Naive B cell (primary cell): ENCODE measurements at regions not wholly inside any gene's neighbourhood (a gene's known extent, or its start where the extent isn't known, plus 50 kb on each side); places are given as distances from the start of the nearest gene placed in this dataset.

Experiments used
- ATAC-seq, 2 donors: fragments of 150-1000 bp; cut with Tn5 transposase; 2 replicates each; pipeline ENCODE4 v1.10.0; 2021; ENCODE audit warnings: low read depth in 2 of 2, mild to moderate bottlenecking in 2 of 2, moderate library complexity in 2 of 2
- DNase-seq: peaks from one replicate; pipeline ENCODE4 v3.0.0; 2022
- H3K27ac Mint-ChIP-seq, 6 donors: one replicate each; pipeline ENCODE4 v1.8.0; 2020 to 2022; ENCODE audit warnings: mild to moderate bottlenecking in 6 of 6, mixed read lengths in 6 of 6, moderate library complexity in 5 of 6, inconsistent platforms in 2 of 6
- H3K27me3 Mint-ChIP-seq, 3 donors: one replicate each; pipeline ENCODE4 v1.8.0; 2021 to 2022; ENCODE audit warnings: mixed read lengths in 3 of 3, mild to moderate bottlenecking in 1 of 3
- H3K36me3 Mint-ChIP-seq, 2 donors: one replicate each; pipeline ENCODE4 v1.8.0; 2020 to 2022; ENCODE audit warnings: mixed read lengths in 2 of 2, inconsistent platforms in 1 of 2, mild to moderate bottlenecking in 1 of 2
- H3K4me1 Mint-ChIP-seq, 3 donors: one replicate each; pipeline ENCODE4 v1.8.0; 2020 to 2022; ENCODE audit warnings: mixed read lengths in 3 of 3, inconsistent platforms in 1 of 3, mild to moderate bottlenecking in 1 of 3, moderate library complexity in 1 of 3
- H3K4me3 Mint-ChIP-seq, 8 donors: one replicate each; pipeline ENCODE4 v1.8.0; 2020 to 2022; ENCODE audit warnings: mild to moderate bottlenecking in 8 of 8, mixed read lengths in 8 of 8, moderate library complexity in 8 of 8, inconsistent platforms in 2 of 8
- H3K9me3 Mint-ChIP-seq, 7 donors: one replicate each; pipeline ENCODE4 v1.8.0; 2020 to 2022; ENCODE audit warnings: mixed read lengths in 7 of 7, mild to moderate bottlenecking in 5 of 7, inconsistent platforms in 2 of 7, moderate library complexity in 1 of 7

DNA sequence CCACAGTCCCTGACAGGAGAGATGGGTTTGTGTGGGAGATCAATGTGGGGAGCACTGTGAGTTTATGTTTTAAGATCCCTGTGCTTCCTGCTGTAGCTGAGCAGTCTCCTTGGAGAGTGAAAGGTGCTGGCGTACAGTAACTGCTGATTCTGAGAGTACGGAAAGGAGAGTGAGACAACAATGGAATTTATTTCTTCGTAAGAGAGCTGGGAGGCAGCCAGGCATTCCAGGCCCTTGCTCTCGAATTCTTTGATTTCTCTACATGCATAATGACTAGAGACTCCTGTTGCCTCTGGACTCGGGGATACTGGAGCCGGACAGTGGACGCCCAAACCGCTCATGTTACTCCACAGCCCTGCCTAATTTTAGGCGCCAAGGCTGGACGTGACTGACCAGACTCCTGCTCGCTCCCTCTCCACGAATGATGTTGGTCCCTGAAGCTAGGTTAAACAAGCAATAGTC, 131.0 kb upstream of the PHACTR1 start:
- H3K4me3 Mint-ChIP-seq = no peak overlapping the region

DNA sequence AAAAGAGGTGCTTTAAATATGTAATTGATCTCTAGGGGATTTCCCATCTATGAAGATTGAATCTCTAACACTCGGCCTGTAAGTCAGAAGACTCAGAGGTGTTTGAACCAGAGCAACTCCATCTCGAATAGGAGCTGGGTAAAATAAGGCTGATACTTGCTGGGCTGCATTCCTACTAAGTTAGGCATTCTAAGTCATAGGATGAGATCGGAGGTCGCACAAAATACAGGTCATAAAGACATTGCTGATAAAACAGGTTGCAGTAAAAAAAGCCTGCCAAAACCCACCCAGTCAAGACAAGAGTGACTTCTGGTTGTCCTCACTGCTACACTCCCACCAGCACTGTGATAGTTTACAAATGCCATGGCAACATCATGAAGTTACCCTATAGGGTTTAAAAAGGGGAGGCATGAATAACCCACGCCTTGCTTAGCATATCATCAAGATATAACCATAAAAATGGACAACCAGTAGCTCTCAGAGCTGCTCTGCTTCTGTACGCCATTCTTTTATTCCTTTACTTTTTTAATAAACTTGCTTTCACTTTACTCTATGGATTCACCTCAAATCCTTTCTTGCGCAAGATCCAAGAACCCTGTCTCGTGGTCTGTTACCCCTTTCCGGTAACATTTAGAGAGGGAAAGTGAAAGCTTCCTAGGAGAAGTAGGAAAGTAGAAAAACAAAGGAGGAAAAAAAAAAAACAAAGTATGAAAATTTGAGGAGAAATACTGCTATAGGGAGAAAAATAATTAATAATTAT, 129.7 kb upstream of the PHACTR1 start:
- no peak overlapping the region for H3K4me3 Mint-ChIP-seq
- peak overlapping the region in 1 of 6 donors; percentile 29 for H3K27ac Mint-ChIP-seq
- no peak for DNase-seq
- H3K27me3 Mint-ChIP-seq = peaks cover 0 to 16% (median 8%) of the 10 kb centered on the region in 3 donors
- H3K9me3 Mint-ChIP-seq = peaks cover 0 to 5% (median 0%) of the 10 kb centered on the region in 7 donors
- peaks cover 0 to 3% (median 0%) of the 10 kb centered on the region in 3 donors for H3K4me1 Mint-ChIP-seq
- no peaks in the 10 kb centered on the region for H3K36me3 Mint-ChIP-seq
- ATAC-seq = no peak

More for the DNA sequence above, 131.0 kb upstream of the PHACTR1 start:
- Mint-ChIP-seq H3K36me3 (no peaks in the 10 kb centered on the region), H3K27ac (peak overlapping the region in 1 of 6 donors; percentile 51), H3K27me3 (peaks cover 0 to 16% (median 8%) of the 10 kb centered on the region in 3 donors), H3K9me3 (no peaks in the 10 kb centered on the region), H3K4me1 (peaks cover 0 to 3% (median 0%) of the 10 kb centered on the region in 3 donors)
- ATAC-seq (no peak), DNase-seq (no peak)

DNA sequence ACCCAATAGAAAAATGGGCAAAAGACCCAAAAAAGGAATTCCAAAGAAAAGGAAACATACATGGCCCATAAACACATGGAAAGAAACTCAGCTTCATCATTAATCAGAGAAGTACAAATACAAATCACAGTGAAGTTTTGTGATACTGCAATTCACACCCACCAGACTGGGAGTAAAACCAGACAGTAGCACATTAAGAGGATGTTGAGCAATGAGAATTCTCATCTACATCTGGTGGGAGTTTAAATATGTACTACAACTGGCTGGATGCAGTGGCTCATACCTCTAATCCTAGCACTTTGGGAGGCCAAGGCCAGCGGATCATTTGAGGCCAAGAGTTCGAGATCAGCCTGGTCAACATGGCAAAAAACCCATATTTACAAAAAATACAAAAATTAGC, 125.7 kb upstream of the PHACTR1 start:
- Mint-ChIP-seq H3K4me1 (peaks cover 15 to 18% (median 16%) of the 10 kb centered on the region in 3 donors), H3K9me3 (peaks cover 0 to 5% (median 0%) of the 10 kb centered on the region in 7 donors), H3K4me3 (no peak overlapping the region), H3K27me3 (peaks cover 0 to 13% (median 8%) of the 10 kb centered on the region in 3 donors), H3K27ac (no peak overlapping the region), H3K36me3 (no peaks in the 10 kb centered on the region)
- ATAC-seq = no peak
- DNase-seq = no peak

DNA sequence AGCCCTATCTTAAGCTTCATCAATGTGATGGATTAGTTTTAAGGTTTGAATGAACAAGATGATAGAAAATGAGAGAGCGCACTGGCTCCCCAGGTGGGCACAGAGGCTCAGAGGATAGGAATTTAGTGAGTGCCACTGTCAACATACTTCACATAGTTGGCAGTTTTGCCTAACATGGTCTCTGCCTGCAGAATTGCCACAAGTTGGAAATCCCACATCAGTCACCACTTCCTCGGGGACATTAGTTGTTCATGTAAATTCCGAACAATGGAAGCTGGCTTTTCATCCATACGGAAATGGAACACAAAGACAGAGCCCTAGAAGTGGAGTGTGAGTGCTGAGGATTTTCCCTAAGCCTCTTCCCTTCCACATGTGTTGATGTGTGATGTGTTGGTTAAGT, 123.9 kb upstream of the PHACTR1 start:
- no peaks in the 10 kb centered on the region for H3K36me3 Mint-ChIP-seq
- H3K27me3 Mint-ChIP-seq = peaks cover 0 to 5% (median 0%) of the 10 kb centered on the region in 3 donors
- H3K4me3 Mint-ChIP-seq = no peak overlapping the region
- ATAC-seq (no peak), DNase-seq (no peak)
- peaks cover 12 to 18% (median 16%) of the 10 kb centered on the region in 3 donors for H3K4me1 Mint-ChIP-seq
- H3K9me3 Mint-ChIP-seq = peaks cover 0 to 5% (median 0%) of the 10 kb centered on the region in 7 donors
- no peak overlapping the region for H3K27ac Mint-ChIP-seq

DNA sequence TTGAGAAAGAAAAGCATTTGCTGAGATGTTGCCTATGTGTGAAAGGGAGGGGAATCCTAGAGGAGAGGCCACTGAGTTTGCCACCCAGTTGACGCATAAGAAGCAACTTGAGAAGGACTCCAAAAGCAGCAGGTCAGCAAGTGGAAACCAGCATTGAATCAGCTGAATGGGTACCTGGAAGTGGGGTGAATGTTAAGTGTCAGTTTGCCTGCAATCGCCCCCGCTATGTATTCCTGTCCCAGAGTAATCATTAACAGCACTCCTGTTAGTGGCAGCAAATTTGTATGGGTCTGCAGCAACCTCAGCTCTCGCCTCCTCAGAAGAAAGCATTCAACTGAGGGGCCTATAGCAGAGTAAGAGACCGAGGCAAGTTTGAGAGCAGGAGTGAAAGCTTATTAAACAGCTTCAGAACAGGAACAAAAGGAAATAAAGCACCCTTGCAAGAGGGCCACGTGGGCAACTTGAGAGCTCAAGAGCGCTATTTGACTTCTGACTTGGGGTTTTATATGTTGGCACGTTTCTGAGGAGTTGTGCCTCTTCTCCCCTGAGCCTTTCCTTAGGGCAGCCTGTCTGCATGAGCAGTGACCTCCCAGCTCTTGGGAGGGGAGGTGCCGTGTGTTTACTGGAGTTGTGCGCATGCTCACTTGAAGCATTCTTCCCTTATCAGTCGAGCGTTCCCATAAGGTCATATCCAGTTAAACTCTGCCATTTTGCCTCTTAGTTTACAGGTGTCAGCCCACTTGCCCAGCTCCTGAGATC, 122.6 kb upstream of the PHACTR1 start:
- no peaks in the 10 kb centered on the region for H3K36me3 Mint-ChIP-seq
- H3K27ac Mint-ChIP-seq = peak overlapping the region in 3 of 6 donors; percentile 16 to 83 (median 37)
- ATAC-seq = no peak
- peaks cover 0 to 5% (median 0%) of the 10 kb centered on the region in 3 donors for H3K27me3 Mint-ChIP-seq
- no peak for DNase-seq
- H3K4me1 Mint-ChIP-seq = peaks cover 12 to 18% (median 16%) of the 10 kb centered on the region in 3 donors
- H3K9me3 Mint-ChIP-seq = peaks cover 0 to 5% (median 0%) of the 10 kb centered on the region in 7 donors
- H3K4me3 Mint-ChIP-seq = no peak overlapping the region

DNA sequence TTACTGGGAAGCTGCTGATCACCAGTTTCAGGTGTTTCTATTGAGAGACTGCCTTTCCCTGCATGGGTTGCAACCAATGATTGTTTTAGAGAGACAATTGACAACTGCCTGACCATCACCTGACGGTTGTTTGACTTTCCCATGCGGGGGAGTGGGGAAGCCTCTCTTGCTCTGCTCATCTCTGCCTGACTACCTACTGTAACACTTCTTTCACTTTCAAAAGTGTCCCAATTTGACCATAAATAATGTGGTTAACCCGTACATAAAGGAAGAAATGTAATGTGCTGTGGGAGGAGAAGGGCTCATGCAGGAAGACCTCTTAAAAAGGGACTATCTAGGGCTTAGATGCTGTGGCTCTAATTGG, 122.1 kb upstream of the PHACTR1 start:
- no peaks in the 10 kb centered on the region for H3K36me3 Mint-ChIP-seq
- ATAC-seq (no peak), DNase-seq (no peak)
- H3K27ac Mint-ChIP-seq = peak overlapping the region in 5 of 6 donors; percentile 16 to 83 (median 67)
- peaks cover 0 to 5% (median 0%) of the 10 kb centered on the region in 7 donors for H3K9me3 Mint-ChIP-seq
- H3K4me1 Mint-ChIP-seq = peaks cover 12 to 18% (median 16%) of the 10 kb centered on the region in 3 donors
- peaks cover 0 to 5% (median 0%) of the 10 kb centered on the region in 3 donors for H3K27me3 Mint-ChIP-seq
- H3K4me3 Mint-ChIP-seq = peak overlapping the region in 1 of 8 donors; percentile 10

DNA sequence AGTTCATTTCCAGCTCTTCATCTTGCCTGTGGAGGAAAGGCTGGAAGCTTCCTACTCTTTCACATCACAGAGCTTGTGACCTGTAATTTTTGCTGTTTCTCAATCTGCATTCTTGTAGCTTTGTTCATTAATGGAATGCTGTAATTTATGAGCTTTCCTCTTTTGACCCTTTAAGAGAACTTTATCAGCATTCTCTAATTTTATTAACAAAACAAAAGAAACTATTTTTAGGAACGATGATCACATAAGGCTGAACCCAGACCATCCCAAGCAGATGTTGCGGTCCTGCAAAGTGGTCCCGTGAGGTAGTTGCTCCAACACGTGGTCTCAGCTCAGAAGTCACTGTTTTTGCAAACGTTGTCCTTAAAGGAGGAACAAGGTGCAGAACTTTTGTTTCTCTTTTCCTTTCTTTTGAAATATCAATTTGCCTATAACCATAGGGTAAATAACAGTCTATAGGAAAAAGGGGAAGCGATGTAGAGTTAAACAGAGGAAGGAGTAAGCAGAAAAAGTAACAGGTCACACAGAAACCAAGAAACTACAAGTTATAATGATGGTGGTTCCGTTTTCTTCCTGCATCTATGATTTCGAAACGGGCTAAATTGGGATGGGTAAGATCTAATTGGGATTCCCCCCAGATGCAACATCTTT, 121.3 kb upstream of the PHACTR1 start:
- H3K9me3 Mint-ChIP-seq = peaks cover 0 to 5% (median 0%) of the 10 kb centered on the region in 7 donors
- peak overlapping the region; percentile 15 to 76 (median 67) for H3K4me3 Mint-ChIP-seq
- H3K36me3 Mint-ChIP-seq = no peaks in the 10 kb centered on the region
- peaks cover 0 to 11% (median 7%) of the 10 kb centered on the region in 3 donors for H3K27me3 Mint-ChIP-seq
- ATAC-seq (peak; percentile 88), DNase-seq (peak; percentile 50)
- H3K4me1 Mint-ChIP-seq = peaks cover 12 to 18% (median 16%) of the 10 kb centered on the region in 3 donors
- peak overlapping the region in 5 of 6 donors; percentile 2 to 74 (median 62) for H3K27ac Mint-ChIP-seq

DNA sequence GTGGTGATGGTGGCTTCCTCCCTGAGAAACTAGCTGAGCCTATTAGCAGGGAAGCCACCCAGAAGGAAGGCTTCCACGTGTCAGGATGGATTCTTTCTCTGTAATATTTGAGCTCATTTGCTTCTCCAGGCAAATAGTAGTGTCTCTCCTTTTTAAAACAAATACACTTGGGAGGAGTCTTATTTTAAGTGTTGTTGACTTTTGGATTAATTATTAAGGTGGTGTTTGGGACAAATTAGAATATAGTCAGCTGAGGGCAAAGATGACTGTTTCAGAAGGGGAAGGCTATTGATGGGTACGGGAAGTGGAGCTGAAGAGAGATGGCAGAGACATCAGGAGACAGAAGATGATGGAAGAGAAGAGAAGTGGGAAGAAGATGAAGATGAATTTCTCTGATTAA, 119.8 kb upstream of the PHACTR1 start:
- no peak overlapping the region for H3K27ac Mint-ChIP-seq
- ATAC-seq (no peak), DNase-seq (no peak)
- peaks cover 12 to 20% (median 17%) of the 10 kb centered on the region in 3 donors for H3K4me1 Mint-ChIP-seq
- H3K27me3 Mint-ChIP-seq = peaks cover 0 to 18% (median 14%) of the 10 kb centered on the region in 3 donors
- H3K4me3 Mint-ChIP-seq = no peak overlapping the region
- H3K9me3 Mint-ChIP-seq = no peaks in the 10 kb centered on the region
- no peaks in the 10 kb centered on the region for H3K36me3 Mint-ChIP-seq

DNA sequence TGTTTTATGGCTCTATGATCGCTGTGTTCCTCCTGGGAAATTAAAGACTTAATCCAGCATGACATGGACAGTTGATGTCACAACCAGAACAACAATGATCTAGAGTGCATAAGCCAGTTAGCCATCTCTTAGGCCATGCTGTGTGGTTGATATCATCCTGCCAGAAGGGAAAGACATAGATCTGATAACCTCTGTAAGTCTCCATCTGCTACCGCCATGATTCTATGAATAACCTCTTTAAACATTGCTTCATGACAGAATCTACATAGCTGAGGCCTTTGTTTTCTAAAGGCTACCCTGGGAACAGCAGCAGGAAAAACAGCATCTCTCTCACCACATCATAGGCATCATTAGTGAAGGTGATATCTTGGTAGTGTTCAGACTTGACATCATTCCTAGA, 117.6 kb upstream of the PHACTR1 start:
- no peaks in the 10 kb centered on the region for H3K9me3 Mint-ChIP-seq

DNA sequence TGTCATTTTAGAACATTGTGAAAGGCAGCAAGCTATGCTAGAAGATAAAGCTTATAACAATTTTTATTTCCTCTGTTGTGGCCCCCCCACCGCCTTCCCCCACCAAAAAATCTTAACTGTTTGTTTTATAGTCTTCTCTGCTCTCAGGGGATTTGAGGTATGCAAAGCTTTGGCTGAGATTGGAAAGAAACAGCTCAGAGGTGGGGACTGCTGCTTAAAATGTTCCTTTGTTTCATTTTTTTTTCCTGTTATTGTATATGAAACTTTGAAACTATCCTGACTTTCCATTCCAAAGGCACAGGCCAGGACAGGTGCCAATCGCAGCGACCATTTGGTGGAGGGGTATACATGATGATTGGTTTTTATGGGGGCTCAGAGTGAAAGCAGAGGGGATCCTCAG, 114.7 kb upstream of the PHACTR1 start:
- Mint-ChIP-seq H3K4me1 (peaks cover 4 to 14% (median 8%) of the 10 kb centered on the region in 3 donors), H3K27ac (no peak overlapping the region), H3K36me3 (no peaks in the 10 kb centered on the region), H3K27me3 (peaks cover 0 to 18% (median 14%) of the 10 kb centered on the region in 3 donors), H3K9me3 (no peaks in the 10 kb centered on the region), H3K4me3 (no peak overlapping the region)
- ATAC-seq (no peak), DNase-seq (no peak)

More for the DNA sequence above, 117.6 kb upstream of the PHACTR1 start:
- no peaks in the 10 kb centered on the region for H3K36me3 Mint-ChIP-seq
- ATAC-seq = no peak
- DNase-seq = no peak
- peaks cover 0 to 18% (median 14%) of the 10 kb centered on the region in 3 donors for H3K27me3 Mint-ChIP-seq
- no peak overlapping the region for H3K27ac Mint-ChIP-seq
- peaks cover 12 to 29% (median 24%) of the 10 kb centered on the region in 3 donors for H3K4me1 Mint-ChIP-seq
- H3K4me3 Mint-ChIP-seq = no peak overlapping the region

DNA sequence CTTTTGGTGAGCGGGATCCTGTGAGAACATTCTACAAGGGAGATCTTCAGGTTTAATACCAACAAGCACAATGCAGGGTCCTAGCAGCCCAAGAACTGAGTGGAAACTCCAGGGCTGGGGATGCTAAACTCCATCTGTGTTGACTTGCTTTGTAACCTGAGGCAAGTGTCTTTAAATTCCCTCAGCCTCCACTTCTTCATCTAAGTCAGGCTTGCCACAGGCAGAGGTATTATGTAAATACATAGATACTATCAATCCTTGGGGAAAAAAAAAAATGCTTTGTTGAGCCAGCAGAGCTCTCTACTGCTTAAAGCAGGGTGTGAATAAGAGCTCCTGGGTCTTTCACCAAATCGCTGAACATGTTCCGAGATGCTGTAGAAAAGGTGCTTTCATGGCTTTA, 114.2 kb upstream of the PHACTR1 start:
- Mint-ChIP-seq H3K36me3 (no peaks in the 10 kb centered on the region), H3K27me3 (peaks cover 0 to 18% (median 14%) of the 10 kb centered on the region in 3 donors), H3K4me1 (peaks cover 4 to 14% (median 8%) of the 10 kb centered on the region in 3 donors), H3K9me3 (no peaks in the 10 kb centered on the region), H3K4me3 (no peak overlapping the region), H3K27ac (no peak overlapping the region)
- no peak for DNase-seq
- ATAC-seq = no peak

DNA sequence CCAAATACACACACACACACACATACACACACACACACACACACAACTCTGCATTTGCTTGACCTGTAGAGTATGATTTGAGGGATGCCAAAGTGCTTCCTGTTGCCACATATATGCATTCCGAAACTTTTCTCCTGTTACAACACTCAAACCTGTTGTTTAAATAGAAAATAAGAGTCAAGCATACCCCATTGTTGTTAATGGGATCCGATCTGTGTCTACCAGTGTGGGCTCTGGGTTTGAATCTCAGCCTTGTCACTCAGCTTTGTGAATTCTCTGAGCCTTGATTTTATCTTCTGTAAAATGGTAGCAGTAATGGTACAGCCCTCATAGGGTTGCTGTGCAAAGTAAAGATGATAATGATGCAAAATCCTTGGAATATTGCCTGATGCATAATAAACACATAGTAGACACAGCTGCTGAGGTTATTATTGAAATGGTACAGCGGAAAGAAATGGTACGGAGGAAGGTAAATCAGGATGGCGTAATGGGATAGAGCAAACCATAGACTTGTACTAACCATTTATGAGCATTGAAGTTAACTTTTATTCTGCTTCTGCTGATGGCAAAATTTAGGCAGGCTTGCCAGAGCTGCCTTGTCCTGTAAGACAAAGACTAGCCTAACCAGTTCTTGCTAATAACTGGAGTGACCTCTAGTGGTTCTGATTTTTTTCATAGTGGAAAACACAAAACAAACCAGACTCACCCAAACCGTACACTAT, 113.5 kb upstream of the PHACTR1 start:
- Mint-ChIP-seq H3K4me1 (peaks cover 4 to 14% (median 8%) of the 10 kb centered on the region in 3 donors), H3K36me3 (no peaks in the 10 kb centered on the region), H3K27ac (no peak overlapping the region), H3K27me3 (peaks cover 0 to 18% (median 14%) of the 10 kb centered on the region in 3 donors), H3K9me3 (no peaks in the 10 kb centered on the region), H3K4me3 (no peak overlapping the region)
- ATAC-seq (no peak), DNase-seq (no peak)
